ENCODE measurements at regions not wholly inside any gene's neighbourhood (a gene's known extent, or its start where the extent isn't known, plus 50 kb on each side); places are given as distances from the start of the nearest gene placed in this dataset.
"Not testable (repeated sequence)": the region's sequence is repeated elsewhere in the genome, so short reads cannot be mapped to it uniquely, and the experiment has no call there.

GRCh38 chr17:33527290-33527689 is 234.2 kb upstream of the ASIC2 start:
- DNase-seq, result no peak
- no peak for ATAC-seq (ENCODE audit: poor library complexity)
- intact Hi-C loops (cut with DNase I), result no loop called here

GRCh38 chr17:33528846-33529245 is 235.8 kb upstream of the ASIC2 start:
- ATAC-seq (ENCODE audit: poor library complexity) (no peak), DNase-seq (no peak)
- intact Hi-C loops (cut with DNase I), result no loop called here

- DNase-seq (no peak), ATAC-seq (ENCODE audit: poor library complexity) (no peak)
- intact Hi-C loops (cut with DNase I), result no loop called here
Measured at GRCh38 chr17:33529816-33530215, 236.7 kb upstream of the ASIC2 start.

- no peak for DNase-seq
- intact Hi-C loops (cut with DNase I), result no loop called here
- ATAC-seq (ENCODE audit: poor library complexity), result no peak
Measured at GRCh38 chr17:33531311-33531710, 238.2 kb upstream of the ASIC2 start.

GRCh38 chr17:33534087-33534486 is 241.0 kb upstream of the ASIC2 start:
- ATAC-seq (ENCODE audit: poor library complexity), result no peak
- intact Hi-C loops (cut with DNase I), result no loop called here
- no peak for DNase-seq

GRCh38 chr17:33545124-33545523 is 252.0 kb upstream of the ASIC2 start:
- no peak for DNase-seq
- intact Hi-C loops (cut with DNase I), result no loop called here
- no peak for ATAC-seq (ENCODE audit: poor library complexity)

GRCh38 chr17:33550261-33550660 is 257.2 kb upstream of the ASIC2 start:
- no peak for DNase-seq
- intact Hi-C loops (cut with DNase I), result no loop called here

DNA sequence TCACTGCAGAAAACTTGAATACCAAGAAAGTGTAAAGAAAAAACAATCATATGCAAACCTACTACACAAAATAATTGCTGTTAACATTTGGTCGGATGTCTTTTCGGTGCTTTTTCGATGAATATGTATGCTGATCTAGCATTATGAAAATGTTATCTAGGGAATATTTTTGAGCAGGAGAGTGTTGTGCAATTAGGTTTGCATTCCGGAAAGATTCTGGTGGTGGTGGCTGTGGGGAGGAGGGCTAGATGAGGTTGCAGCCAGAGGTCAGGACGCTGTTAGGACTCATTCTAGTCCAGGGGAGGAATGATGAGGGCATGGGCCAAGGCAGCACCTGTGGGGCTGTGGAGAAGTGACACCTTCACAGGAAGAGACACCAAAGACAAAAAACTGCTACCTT is 258.0 kb upstream of the ASIC2 start:
- intact Hi-C loops (cut with DNase I), result no loop called here
- DNase-seq, result no peak
- ATAC-seq (ENCODE audit: poor library complexity), result no peak

More at GRCh38 chr17:33550261-33550660, 257.2 kb upstream of the ASIC2 start:
- no peak for ATAC-seq (ENCODE audit: poor library complexity)

DNA sequence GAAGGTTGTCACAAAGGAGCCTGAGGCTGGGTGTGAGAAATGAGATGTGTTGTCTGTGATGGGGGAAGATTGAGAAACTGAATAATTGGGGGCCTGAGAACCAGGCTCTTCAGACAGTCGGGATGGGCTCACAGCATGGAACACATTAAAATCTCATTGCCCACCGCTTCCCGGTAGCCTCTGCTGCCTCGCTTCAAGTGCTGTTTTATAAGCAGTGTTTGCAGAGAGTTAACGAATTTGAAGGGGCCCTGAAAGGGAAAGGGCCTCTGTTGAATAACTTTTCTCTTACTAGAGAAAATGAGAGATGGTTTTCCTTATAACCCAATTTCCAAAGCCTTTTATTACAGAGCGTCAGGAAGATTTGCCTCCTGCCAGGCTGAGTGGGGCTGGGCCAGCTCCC is 258.8 kb upstream of the ASIC2 start:
- no peak for ATAC-seq (ENCODE audit: poor library complexity)
- intact Hi-C loops (cut with DNase I), result no loop called here

GRCh38 chr17:33560165-33560564 is 267.1 kb upstream of the ASIC2 start:
- intact Hi-C loops (cut with DNase I), result no loop called here
- no peak for DNase-seq
- ATAC-seq (ENCODE audit: poor library complexity), result no peak

More for the DNA sequence above, 258.8 kb upstream of the ASIC2 start:
- DNase-seq, result no peak

GRCh38 chr17:33560871-33561270 is 267.8 kb upstream of the ASIC2 start:
- no peak for ATAC-seq (ENCODE audit: poor library complexity)

GRCh38 chr17:33561569-33562334 is 268.7 kb upstream of the ASIC2 start:
- ATAC-seq (ENCODE audit: poor library complexity) (no peak), DNase-seq (no peak)
- intact Hi-C loops (cut with DNase I), result no loop called here

More at GRCh38 chr17:33560871-33561270, 267.8 kb upstream of the ASIC2 start:
- DNase-seq, result no peak
- intact Hi-C loops (cut with DNase I), result no loop called here

DNA sequence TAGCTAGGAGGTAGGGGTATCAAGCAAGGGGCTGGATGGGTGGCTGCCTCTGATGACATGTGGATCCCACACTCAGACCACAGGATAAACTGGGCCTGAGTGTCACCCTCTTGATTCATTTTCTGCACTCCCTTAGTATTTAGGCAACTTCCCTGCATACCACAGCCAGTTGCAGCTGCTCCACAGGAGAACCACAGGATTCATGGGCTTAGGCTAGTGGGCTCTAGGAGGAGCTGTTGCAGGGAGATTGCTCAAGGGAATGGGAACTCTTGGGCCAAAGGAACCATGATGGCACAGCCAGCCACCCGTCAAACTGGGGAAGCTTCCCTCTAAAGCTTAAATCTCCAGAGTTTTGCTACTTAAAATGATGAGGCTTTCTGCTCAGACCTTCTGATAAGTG is 269.7 kb upstream of the ASIC2 start:
- DNase-seq (no peak), ATAC-seq (ENCODE audit: poor library complexity) (no peak)
- intact Hi-C loops (cut with DNase I), result no loop called here

GRCh38 chr17:33564146-33564545 is 271.1 kb upstream of the ASIC2 start:
- intact Hi-C loops (cut with DNase I), result no loop called here
- no peak for DNase-seq
- no peak for ATAC-seq (ENCODE audit: poor library complexity)

DNA sequence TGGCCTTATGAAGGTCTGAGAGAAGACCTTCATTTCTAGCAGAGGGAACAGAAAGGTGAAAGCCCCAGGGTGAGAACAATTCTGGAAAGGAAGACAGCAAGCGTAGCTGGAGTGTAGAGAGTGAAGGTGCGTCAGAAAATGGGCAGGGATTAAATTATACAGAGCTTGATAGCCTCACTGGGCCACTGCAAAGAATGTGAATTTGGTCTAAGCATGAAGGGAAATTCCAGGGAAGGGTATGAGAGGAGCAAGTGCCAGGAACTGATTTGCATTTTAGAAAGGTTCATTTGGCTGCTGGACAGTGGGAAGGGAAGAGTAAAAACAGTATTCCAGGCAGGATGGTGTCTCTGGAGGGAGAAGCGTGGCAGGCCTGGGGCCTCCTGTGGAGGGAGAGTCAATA is 274.1 kb upstream of the ASIC2 start:
- DNase-seq (no peak), ATAC-seq (ENCODE audit: poor library complexity) (no peak)
- intact Hi-C loops (cut with DNase I), result no loop called here

GRCh38 chr17:33572615-33573014 is 279.5 kb upstream of the ASIC2 start:
- DNase-seq (no peak), ATAC-seq (ENCODE audit: poor library complexity) (no peak)
- intact Hi-C loops (cut with DNase I), result no loop called here

- intact Hi-C loops (cut with DNase I), result no loop called here
- ATAC-seq (ENCODE audit: poor library complexity), result no peak
- DNase-seq, result no peak
Measured at GRCh38 chr17:33574942-33575445, 281.9 kb upstream of the ASIC2 start.

DNA sequence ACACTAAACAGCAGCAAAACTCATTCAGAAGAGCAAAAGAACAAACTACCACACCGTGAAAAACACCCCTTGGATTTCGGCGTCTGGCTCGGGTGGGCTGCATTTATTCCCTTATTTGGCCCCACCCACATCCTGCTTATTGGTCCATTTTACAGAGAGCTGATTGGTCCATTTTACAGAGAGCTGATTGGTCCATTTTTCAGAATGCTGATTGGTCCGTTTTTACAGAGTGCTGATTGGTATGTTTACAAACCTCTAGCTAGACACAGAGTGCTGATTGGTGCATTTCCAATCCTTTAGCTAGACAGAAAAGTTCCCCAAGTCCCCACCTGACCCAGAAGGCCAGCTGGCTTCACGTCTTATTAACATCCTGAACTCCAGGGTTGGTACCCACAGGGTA is 286.6 kb upstream of the ASIC2 start:
- intact Hi-C loops (cut with DNase I); DNase-seq; ATAC-seq (ENCODE audit: poor library complexity): not testable (repeated sequence)

DNA sequence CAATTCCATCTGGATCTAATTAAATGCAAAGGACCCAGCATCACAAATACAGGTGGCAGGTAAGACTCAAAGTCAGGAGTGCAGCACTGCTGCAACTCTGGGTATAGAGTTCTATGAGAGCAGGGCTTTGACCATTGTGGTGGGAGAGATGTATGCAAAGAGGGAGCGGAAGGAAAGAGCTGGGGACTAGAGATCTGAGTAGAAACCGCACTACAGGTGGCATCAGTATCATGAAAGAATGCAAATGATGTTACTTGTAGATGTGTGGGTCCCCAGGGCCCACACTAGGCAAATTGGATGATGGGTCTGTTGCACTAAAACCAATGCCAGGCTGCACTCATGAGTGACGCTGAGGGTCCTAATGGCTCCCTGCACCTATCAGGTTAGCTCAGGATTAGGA is 287.1 kb upstream of the ASIC2 start:
- ATAC-seq (ENCODE audit: poor library complexity), result no peak
- intact Hi-C loops (cut with DNase I), result no loop called here
- no peak for DNase-seq

- no peak for ATAC-seq (ENCODE audit: poor library complexity)
Measured at GRCh38 chr17:33582661-33583060, 289.6 kb upstream of the ASIC2 start.

More at GRCh38 chr17:33582661-33583060, 289.6 kb upstream of the ASIC2 start:
- no peak for DNase-seq
- intact Hi-C loops (cut with DNase I), result no loop called here

All from Right ventricle myocardium superior (tissue), 1 donor.